ENCODE measurements at regions not wholly inside any gene's neighbourhood (a gene's known extent, or its start where the extent isn't known, plus 50 kb on each side); places are given as distances from the start of the nearest gene placed in this dataset.

- no peak for DNase-seq (ENCODE audit: low spot score)
Measured at GRCh38 chr2:5067816-5068215, 624.4 kb upstream of the SOX11 start.

- no peak for DNase-seq (ENCODE audit: low spot score)
Measured at GRCh38 chr2:5070257-5070656, 621.9 kb upstream of the SOX11 start.

GRCh38 chr2:5074733-5075132, 617.5 kb upstream of the SOX11 start:
- DNase-seq (ENCODE audit: low spot score) = peak; percentile 36

- no peak for DNase-seq (ENCODE audit: low spot score)
Measured at GRCh38 chr2:5076599-5076998, 615.6 kb upstream of the SOX11 start.

GRCh38 chr2:5077479-5078089, 614.6 kb upstream of the SOX11 start:
- DNase-seq (ENCODE audit: low spot score) = no peak

GRCh38 chr2:5083402-5083801, 608.8 kb upstream of the SOX11 start:
- no peak for DNase-seq (ENCODE audit: low spot score)

GRCh38 chr2:5089409-5089808, 602.8 kb upstream of the SOX11 start:
- no peak for DNase-seq (ENCODE audit: low spot score)

- DNase-seq (ENCODE audit: low spot score) = no peak
Measured at GRCh38 chr2:5093056-5093455, 599.1 kb upstream of the SOX11 start.

GRCh38 chr2:5093518-5093917, 598.7 kb upstream of the SOX11 start:
- no peak for DNase-seq (ENCODE audit: low spot score)

- no peak for DNase-seq (ENCODE audit: low spot score)
Measured at GRCh38 chr2:5094192-5094591, 598.0 kb upstream of the SOX11 start.

- no peak for DNase-seq (ENCODE audit: low spot score)
Measured at GRCh38 chr2:5098286-5098685, 593.9 kb upstream of the SOX11 start.

- no peak for DNase-seq (ENCODE audit: low spot score)
Measured at GRCh38 chr2:5102823-5103222, 589.4 kb upstream of the SOX11 start.

GRCh38 chr2:5111581-5111980, 580.6 kb upstream of the SOX11 start:
- no peak for DNase-seq (ENCODE audit: low spot score)

GRCh38 chr2:5119046-5119445, 573.1 kb upstream of the SOX11 start:
- no peak for DNase-seq (ENCODE audit: low spot score)

GRCh38 chr2:5121121-5121520, 571.1 kb upstream of the SOX11 start:
- DNase-seq (ENCODE audit: low spot score) = no peak

GRCh38 chr2:5121642-5122041, 570.5 kb upstream of the SOX11 start:
- DNase-seq (ENCODE audit: low spot score) = no peak

- DNase-seq (ENCODE audit: low spot score) = no peak
Measured at GRCh38 chr2:5123582-5124196, 568.5 kb upstream of the SOX11 start.

GRCh38 chr2:5125017-5125730, 567.0 kb upstream of the SOX11 start:
- no peak for DNase-seq (ENCODE audit: low spot score)

- no peak for DNase-seq (ENCODE audit: low spot score)
Measured at GRCh38 chr2:5132281-5132680, 559.9 kb upstream of the SOX11 start.

- DNase-seq (ENCODE audit: low spot score) = no peak
Measured at GRCh38 chr2:5140347-5140746, 551.8 kb upstream of the SOX11 start.

- no peak for DNase-seq (ENCODE audit: low spot score)
Measured at GRCh38 chr2:5144159-5144558, 548.0 kb upstream of the SOX11 start.

GRCh38 chr2:5145053-5145452, 547.1 kb upstream of the SOX11 start:
- no peak for DNase-seq (ENCODE audit: low spot score)

GRCh38 chr2:5145801-5146200, 546.4 kb upstream of the SOX11 start:
- DNase-seq (ENCODE audit: low spot score) = no peak
